ENCODE measurements at regions not wholly inside any gene's neighbourhood (a gene's known extent, or its start where the extent isn't known, plus 50 kb on each side); places are given as distances from the start of the nearest gene placed in this dataset.

GRCh38 chr10:83580373-83581012 is 558.8 kb upstream of the GHITM start:
- DNase-seq (ENCODE audit: low read depth) = no peak

- DNase-seq (ENCODE audit: low read depth) = no peak
Observed at GRCh38 chr10:83582407-83583095, 556.8 kb upstream of the GHITM start.

GRCh38 chr10:83585686-83586085 is 553.6 kb upstream of the GHITM start:
- DNase-seq (ENCODE audit: low read depth) = no peak

- no peak for DNase-seq (ENCODE audit: low read depth)
Observed at GRCh38 chr10:83592337-83592935, 546.9 kb upstream of the GHITM start.

GRCh38 chr10:83603708-83604107 is 535.6 kb upstream of the GHITM start:
- DNase-seq (ENCODE audit: low read depth) = no peak

- no peak for DNase-seq (ENCODE audit: low read depth)
Observed at GRCh38 chr10:83605783-83606630, 533.3 kb upstream of the GHITM start.

- no peak for DNase-seq (ENCODE audit: low read depth)
Observed at GRCh38 chr10:83607959-83608745, 531.2 kb upstream of the GHITM start.

- DNase-seq (ENCODE audit: low read depth) = no peak
Observed at GRCh38 chr10:83612050-83612449, 527.3 kb upstream of the GHITM start.

GRCh38 chr10:83612746-83613145 is 526.6 kb upstream of the GHITM start:
- DNase-seq (ENCODE audit: low read depth) = no peak

- no peak for DNase-seq (ENCODE audit: low read depth)
Observed at GRCh38 chr10:83617172-83617571, 522.1 kb upstream of the GHITM start.

GRCh38 chr10:83617692-83618545 is 521.4 kb upstream of the GHITM start:
- no peak for DNase-seq (ENCODE audit: low read depth)

GRCh38 chr10:83625831-83626360 is 513.4 kb upstream of the GHITM start:
- DNase-seq (ENCODE audit: low read depth) = no peak

GRCh38 chr10:83632701-83633100 is 506.6 kb upstream of the GHITM start:
- no peak for DNase-seq (ENCODE audit: low read depth)

GRCh38 chr10:83633547-83633946 is 505.8 kb upstream of the GHITM start:
- no peak for DNase-seq (ENCODE audit: low read depth)

- DNase-seq (ENCODE audit: low read depth) = no peak
Observed at GRCh38 chr10:83636826-83637225, 502.5 kb upstream of the GHITM start.

GRCh38 chr10:83647526-83647925 is 491.8 kb upstream of the GHITM start:
- no peak for DNase-seq (ENCODE audit: low read depth)

- DNase-seq (ENCODE audit: low read depth) = no peak
Observed at GRCh38 chr10:83648201-83648600, 491.1 kb upstream of the GHITM start.

GRCh38 chr10:83649471-83649870 is 489.8 kb upstream of the GHITM start:
- no peak for DNase-seq (ENCODE audit: low read depth)

GRCh38 chr10:83654689-83655088 is 484.6 kb upstream of the GHITM start:
- DNase-seq (ENCODE audit: low read depth) = no peak

GRCh38 chr10:83656924-83657323 is 482.4 kb upstream of the GHITM start:
- DNase-seq (ENCODE audit: low read depth) = no peak
